DND-41 (cell line): ENCODE measurements at regions not wholly inside any gene's neighbourhood (a gene's known extent, or its start where the extent isn't known, plus 50 kb on each side); places are given as distances from the start of the nearest gene placed in this dataset.

Experiments used
- ATAC-seq: fragments of 200-7000 bp; cut with Tn5 transposase; 3 replicates; pipeline ENCODE4 v1.9.1; 2021; ENCODE audit warnings: low read depth; ENCODE audit not compliant: insufficient read depth
- DNase-seq: peaks from one replicate; pipeline ENCODE4 v3.0.0-alpha.2; 2020
- H2AFZ ChIP-seq: 2 replicates; pipeline ENCODE4 v1.6.0; 2012; ENCODE audit warnings: low read depth, low read length
- H3K27ac ChIP-seq: 2 replicates; pipeline ENCODE4 v1.5.1; 2012; ENCODE audit warnings: low read length, inconsistent platforms
- H3K27me3 ChIP-seq: fragments of 200-600 bp; sonication (generic); 2 replicates; pipeline ENCODE4 v1.6.0; 2012; ENCODE audit warnings: low read length, mild to moderate bottlenecking, inconsistent platforms; ENCODE audit not compliant: insufficient read depth, poor library complexity
- H3K36me3 ChIP-seq: 2 replicates; pipeline ENCODE4 v1.5.1; 2012; ENCODE audit warnings: low read length, inconsistent platforms; ENCODE audit not compliant: insufficient read depth
- H3K4me1 ChIP-seq: 2 replicates; pipeline ENCODE4 v1.5.1; 2012; ENCODE audit warnings: mild to moderate bottlenecking, low read length; ENCODE audit not compliant: insufficient read depth
- H3K4me2 ChIP-seq: 2 replicates; pipeline ENCODE4 v1.6.0; 2012; ENCODE audit warnings: mild to moderate bottlenecking, moderate library complexity, low read length, inconsistent platforms; ENCODE audit not compliant: insufficient read depth
- H3K4me3 ChIP-seq, 2 experiments: fragments of 200-600 bp in 1 of 2; shearing (Covaris generic) in 1 of 2; 2 replicates each; pipeline ENCODE4 v1.5.1; 2012 to 2016; ENCODE audit warnings: inconsistent platforms in 2 of 2, low read length in 2 of 2, mild to moderate bottlenecking in 2 of 2, low read depth in 1 of 2, moderate library complexity in 1 of 2
- H3K79me2 ChIP-seq: 2 replicates; pipeline ENCODE4 v1.6.0; 2012; ENCODE audit warnings: low read length, inconsistent platforms; ENCODE audit not compliant: insufficient read depth
- H3K9ac ChIP-seq: 2 replicates; pipeline ENCODE4 v1.6.0; 2012; ENCODE audit warnings: low read depth, mild to moderate bottlenecking, inconsistent platforms, low read length, moderate library complexity
- H3K9me3 ChIP-seq: 2 replicates; pipeline ENCODE4 v1.5.1; 2012; ENCODE audit warnings: low read length, moderate library complexity, mild to moderate bottlenecking, inconsistent platforms; ENCODE audit not compliant: insufficient read depth, severe bottlenecking
- H4K20me1 ChIP-seq: 2 replicates; pipeline ENCODE4 v1.6.0; 2012; ENCODE audit warnings: low read length; ENCODE audit not compliant: insufficient read depth
- EZH2 ChIP-seq: IDR thresholded peaks from 3 replicates; pipeline ENCODE4 v1.6.1; 2012; ENCODE audit warnings: borderline replicate concordance, low read depth, mild to moderate bottlenecking, moderate library complexity, low read length, inconsistent platforms; ENCODE audit not compliant: severe bottlenecking
- TF ChIP-seq, protein P1 (sequence below): IDR thresholded peaks from 2 replicates; pipeline ENCODE4 v1.5.1; 2012; ENCODE audit warnings: borderline replicate concordance, low read length, moderate library complexity, mild to moderate bottlenecking; ENCODE audit not compliant: poor library complexity, severe bottlenecking; ENCODE audit errors: extremely low read depth

DNA sequence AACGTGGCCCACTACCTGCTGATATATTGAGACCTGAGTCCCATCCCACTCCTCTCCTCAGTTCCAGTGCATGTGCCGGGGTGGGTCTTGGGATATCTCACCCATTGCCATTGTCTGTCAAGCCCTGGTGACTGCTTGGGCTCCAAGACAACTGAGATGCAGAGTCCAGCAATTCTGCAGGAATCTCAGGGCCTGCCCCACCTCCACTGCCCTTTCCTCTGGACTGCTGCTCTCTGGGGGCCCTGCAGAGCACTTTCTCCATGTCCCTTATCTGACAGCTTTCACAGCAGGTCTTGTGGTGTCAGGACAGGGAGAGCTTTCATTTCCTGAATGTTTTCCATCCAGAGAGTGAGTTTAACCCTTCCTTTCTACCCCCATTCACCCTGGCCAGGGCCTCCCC, 152.9 kb downstream of the ARL4C start:
- Histone ChIP-seq H4K20me1 (no peaks in the 10 kb centered on the region), H3K4me2 (no peak overlapping the region), H3K4me3 (no peak overlapping the region), H3K36me3 (no peaks in the 10 kb centered on the region), H3K27me3 (no peaks in the 10 kb centered on the region), H3K27ac (peak overlapping the region; percentile 23), H3K79me2 (no peaks in the 10 kb centered on the region), H3K4me1 (peaks cover 16% of the 10 kb centered on the region), H3K9me3 (peaks cover 6% of the 10 kb centered on the region), H2AFZ (no peak overlapping the region; the same call in 1 of the 2 replicates), H3K9ac (no peak overlapping the region)
- TF ChIP-seq EZH2, result no peak
- TF ChIP-seq, protein P1, sequence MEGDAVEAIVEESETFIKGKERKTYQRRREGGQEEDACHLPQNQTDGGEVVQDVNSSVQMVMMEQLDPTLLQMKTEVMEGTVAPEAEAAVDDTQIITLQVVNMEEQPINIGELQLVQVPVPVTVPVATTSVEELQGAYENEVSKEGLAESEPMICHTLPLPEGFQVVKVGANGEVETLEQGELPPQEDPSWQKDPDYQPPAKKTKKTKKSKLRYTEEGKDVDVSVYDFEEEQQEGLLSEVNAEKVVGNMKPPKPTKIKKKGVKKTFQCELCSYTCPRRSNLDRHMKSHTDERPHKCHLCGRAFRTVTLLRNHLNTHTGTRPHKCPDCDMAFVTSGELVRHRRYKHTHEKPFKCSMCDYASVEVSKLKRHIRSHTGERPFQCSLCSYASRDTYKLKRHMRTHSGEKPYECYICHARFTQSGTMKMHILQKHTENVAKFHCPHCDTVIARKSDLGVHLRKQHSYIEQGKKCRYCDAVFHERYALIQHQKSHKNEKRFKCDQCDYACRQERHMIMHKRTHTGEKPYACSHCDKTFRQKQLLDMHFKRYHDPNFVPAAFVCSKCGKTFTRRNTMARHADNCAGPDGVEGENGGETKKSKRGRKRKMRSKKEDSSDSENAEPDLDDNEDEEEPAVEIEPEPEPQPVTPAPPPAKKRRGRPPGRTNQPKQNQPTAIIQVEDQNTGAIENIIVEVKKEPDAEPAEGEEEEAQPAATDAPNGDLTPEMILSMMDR, result no peak
- no peak for DNase-seq
- no peak for ATAC-seq

DNA sequence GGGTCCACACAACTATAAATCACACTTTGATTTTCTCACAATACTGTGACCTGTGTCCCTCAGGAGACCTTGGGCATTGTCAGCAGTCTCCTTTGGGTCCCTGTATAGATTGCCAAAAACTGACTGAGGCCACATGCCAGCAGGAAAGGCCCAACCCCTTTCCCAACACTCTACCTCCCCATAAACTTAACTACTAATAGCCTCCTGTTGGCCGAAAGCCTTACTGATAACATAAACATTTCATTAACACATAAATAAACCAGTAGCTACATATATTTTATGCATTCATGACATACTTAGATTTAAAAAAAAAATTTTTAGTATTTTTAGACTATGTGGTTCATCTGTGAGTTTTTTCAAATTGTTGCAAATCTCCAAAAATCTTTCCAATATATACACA, 153.5 kb downstream of the ARL4C start:
- no peak for DNase-seq
- no peaks in the 10 kb centered on the region for H4K20me1 ChIP-seq
- no peak overlapping the region for H3K9ac ChIP-seq
- no peak overlapping the region for H3K27ac ChIP-seq
- ATAC-seq, result no peak
- TF ChIP-seq, protein P1, result no peak
- TF ChIP-seq EZH2, result no peak
- no peak overlapping the region for H3K4me3 ChIP-seq
- H3K9me3 ChIP-seq, result peaks cover 9% of the 10 kb centered on the region
- no peak overlapping the region for H2AFZ ChIP-seq
- no peaks in the 10 kb centered on the region for H3K79me2 ChIP-seq
- H3K27me3 ChIP-seq, result no peaks in the 10 kb centered on the region
- H3K36me3 ChIP-seq, result no peaks in the 10 kb centered on the region
- H3K4me1 ChIP-seq, result peaks cover 11% of the 10 kb centered on the region
- no peak overlapping the region for H3K4me2 ChIP-seq

DNA sequence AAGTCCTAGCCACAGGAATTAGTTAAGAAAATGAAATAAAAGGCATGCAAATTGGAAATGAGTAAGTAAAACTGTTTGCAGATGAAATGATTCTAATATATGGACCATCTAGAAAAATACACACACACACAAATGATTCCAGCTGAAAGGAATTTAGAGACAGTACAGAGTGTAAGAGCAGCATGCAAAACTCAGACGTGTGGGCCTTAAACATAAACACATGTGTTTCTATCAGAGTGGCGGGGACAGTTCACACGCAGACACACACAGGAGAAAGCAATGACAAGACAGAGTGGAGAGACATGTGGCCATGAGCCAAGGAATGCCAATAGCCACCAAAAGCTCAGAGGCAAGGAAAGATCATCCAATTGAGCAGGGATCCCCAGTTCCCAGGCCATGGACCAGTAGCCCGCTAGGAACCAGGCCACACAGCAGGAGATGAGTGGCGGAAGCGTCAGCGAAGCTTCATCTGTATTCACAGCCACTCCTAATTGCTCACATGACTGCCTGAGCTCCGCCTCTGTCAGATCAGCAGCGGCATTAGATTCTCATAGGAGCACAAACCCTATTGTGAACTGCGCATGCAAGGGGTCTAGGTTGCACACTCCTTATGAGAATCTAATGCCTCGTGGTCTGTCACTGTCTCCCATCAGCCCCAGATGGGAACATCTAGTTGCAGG, 155.4 kb downstream of the ARL4C start:
- Histone ChIP-seq H3K79me2 (no peaks in the 10 kb centered on the region), H3K9ac (no peak overlapping the region), H2AFZ (no peak overlapping the region), H3K36me3 (no peaks in the 10 kb centered on the region), H3K9me3 (peaks cover 9% of the 10 kb centered on the region), H4K20me1 (no peaks in the 10 kb centered on the region), H3K4me2 (no peak overlapping the region), H3K4me3 (no peak overlapping the region), H3K27me3 (no peaks in the 10 kb centered on the region), H3K4me1 (peaks cover 2% of the 10 kb centered on the region), H3K27ac (0 out of 2 replicates have a peak overlapping the region, but pooled peaks have one; percentile 6)
- TF ChIP-seq, protein P1, result no peak
- TF ChIP-seq EZH2, result no peak
- ATAC-seq (no peak), DNase-seq (no peak)
